ENCODE measurements at regions not wholly inside any gene's neighbourhood (a gene's known extent, or its start where the extent isn't known, plus 50 kb on each side); places are given as distances from the start of the nearest gene placed in this dataset.

GRCh38 chr16:86080131-86080875 is 181.3 kb downstream of the IRF8 start:
- POLR2A ChIA-PET = no interaction called here
- DNase-seq = no peak
- no peak overlapping the region for H3K27ac Mint-ChIP-seq
- no peaks in the 10 kb centered on the region for H3K9me3 Mint-ChIP-seq
- Histone ChIP-seq H3K4me3 (ENCODE audit: low read length) (no peak overlapping the region), H3K36me3 (ENCODE audit: insufficient read depth, low read length) (no peaks in the 10 kb centered on the region), H3K4me1 (ENCODE audit: insufficient read depth, low read length) (no peaks in the 10 kb centered on the region), H3K9me3 (ENCODE audit: low read length) (no peaks in the 10 kb centered on the region), H3K27me3 (ENCODE audit: insufficient read depth, low read length, poor library complexity, severe bottlenecking) (no peaks in the 10 kb centered on the region), H3K27ac (ENCODE audit: low read depth, low read length) (no peak overlapping the region)
- no peaks in the 10 kb centered on the region for H3K36me3 Mint-ChIP-seq
- H3K4me3 Mint-ChIP-seq = no peak overlapping the region
- H3K27me3 Mint-ChIP-seq = peaks cover 9 to 16% of the 10 kb centered on the region in 2 donors
- H3K4me1 Mint-ChIP-seq = no peaks in the 10 kb centered on the region
- CTCF ChIA-PET = no interaction called here

- Histone ChIP-seq H3K27ac (ENCODE audit: low read depth, low read length) (no peak overlapping the region), H3K27me3 (ENCODE audit: insufficient read depth, low read length, poor library complexity, severe bottlenecking) (no peaks in the 10 kb centered on the region), H3K36me3 (ENCODE audit: insufficient read depth, low read length) (no peaks in the 10 kb centered on the region), H3K9me3 (ENCODE audit: low read length) (no peaks in the 10 kb centered on the region), H3K4me3 (ENCODE audit: low read length) (no peak overlapping the region), H3K4me1 (ENCODE audit: insufficient read depth, low read length) (no peaks in the 10 kb centered on the region)
- Mint-ChIP-seq H3K36me3 (no peaks in the 10 kb centered on the region), H3K4me3 (no peak overlapping the region), H3K27ac (no peak overlapping the region), H3K9me3 (no peaks in the 10 kb centered on the region), H3K4me1 (no peaks in the 10 kb centered on the region), H3K27me3 (peaks cover 7 to 10% of the 10 kb centered on the region in 2 donors)
- no peak for DNase-seq
- ChIA-PET POLR2A (no interaction called here), CTCF (no interaction called here)
Measured at GRCh38 chr16:86080982-86081381, 182.0 kb downstream of the IRF8 start.

GRCh38 chr16:86082418-86083030 is 183.6 kb downstream of the IRF8 start:
- CTCF ChIA-PET = interaction anchor here (1.0 kb wide), 1 partner anchor 10 kb away, joined by 5 read pairs; no protein-coding TSS in a partner anchor
- Mint-ChIP-seq H3K9me3 (no peaks in the 10 kb centered on the region), H3K36me3 (no peaks in the 10 kb centered on the region), H3K27me3 (peaks cover 7% of the 10 kb centered on the region in 2 donors), H3K27ac (peak overlapping the region in 1 of 8 donors; percentile 50), H3K4me1 (no peaks in the 10 kb centered on the region), H3K4me3 (no peak overlapping the region)
- DNase-seq = no peak
- Histone ChIP-seq H3K4me3 (ENCODE audit: low read length) (no peak overlapping the region), H3K27me3 (ENCODE audit: insufficient read depth, low read length, poor library complexity, severe bottlenecking) (no peaks in the 10 kb centered on the region), H3K9me3 (ENCODE audit: low read length) (no peaks in the 10 kb centered on the region), H3K27ac (ENCODE audit: low read depth, low read length) (no peak overlapping the region), H3K36me3 (ENCODE audit: insufficient read depth, low read length) (no peaks in the 10 kb centered on the region), H3K4me1 (ENCODE audit: insufficient read depth, low read length) (no peaks in the 10 kb centered on the region)
- POLR2A ChIA-PET = no interaction called here

GRCh38 chr16:86083382-86084002 is 184.5 kb downstream of the IRF8 start:
- DNase-seq = no peak
- Histone ChIP-seq H3K27ac (ENCODE audit: low read depth, low read length) (no peak overlapping the region), H3K4me3 (ENCODE audit: low read length) (no peak overlapping the region), H3K4me1 (ENCODE audit: insufficient read depth, low read length) (no peaks in the 10 kb centered on the region), H3K36me3 (ENCODE audit: insufficient read depth, low read length) (no peaks in the 10 kb centered on the region), H3K27me3 (ENCODE audit: insufficient read depth, low read length, poor library complexity, severe bottlenecking) (no peaks in the 10 kb centered on the region), H3K9me3 (ENCODE audit: low read length) (no peaks in the 10 kb centered on the region)
- no peaks in the 10 kb centered on the region for H3K36me3 Mint-ChIP-seq
- ChIA-PET CTCF (interaction anchor here (1.0 kb wide), 1 partner anchor 11 kb away, joined by 5 read pairs; no protein-coding TSS in a partner anchor), POLR2A (no interaction called here)
- no peak overlapping the region for H3K4me3 Mint-ChIP-seq
- no peaks in the 10 kb centered on the region for H3K9me3 Mint-ChIP-seq
- H3K27ac Mint-ChIP-seq = peak overlapping the region in 1 of 8 donors; percentile 47
- peaks cover 7 to 9% of the 10 kb centered on the region in 2 donors for H3K27me3 Mint-ChIP-seq
- H3K4me1 Mint-ChIP-seq = no peaks in the 10 kb centered on the region

GRCh38 chr16:86085161-86085611 is 186.2 kb downstream of the IRF8 start:
- Mint-ChIP-seq H3K4me1 (no peaks in the 10 kb centered on the region), H3K4me3 (no peak overlapping the region), H3K27me3 (peaks cover 0 to 10% of the 10 kb centered on the region in 2 donors), H3K36me3 (no peaks in the 10 kb centered on the region), H3K9me3 (no peaks in the 10 kb centered on the region), H3K27ac (no peak overlapping the region)
- CTCF ChIA-PET = no interaction called here
- Histone ChIP-seq H3K36me3 (ENCODE audit: insufficient read depth, low read length) (no peaks in the 10 kb centered on the region), H3K27me3 (ENCODE audit: insufficient read depth, low read length, poor library complexity, severe bottlenecking) (no peaks in the 10 kb centered on the region), H3K27ac (ENCODE audit: low read depth, low read length) (no peak overlapping the region), H3K4me3 (ENCODE audit: low read length) (no peak overlapping the region), H3K9me3 (ENCODE audit: low read length) (no peaks in the 10 kb centered on the region), H3K4me1 (ENCODE audit: insufficient read depth, low read length) (no peaks in the 10 kb centered on the region)
- POLR2A ChIA-PET = no interaction called here
- no peak for DNase-seq

- CTCF ChIA-PET = no interaction called here
- H3K27ac Mint-ChIP-seq = no peak overlapping the region
Measured at GRCh38 chr16:86085795-86086194, 186.8 kb downstream of the IRF8 start.

GRCh38 chr16:86086471-86086870 is 187.5 kb downstream of the IRF8 start:
- Mint-ChIP-seq H3K27ac (no peak overlapping the region), H3K9me3 (no peaks in the 10 kb centered on the region), H3K4me3 (no peak overlapping the region), H3K4me1 (no peaks in the 10 kb centered on the region), H3K27me3 (peaks cover 6 to 14% of the 10 kb centered on the region in 2 donors), H3K36me3 (no peaks in the 10 kb centered on the region)
- H3K27ac ChIP-seq (ENCODE audit: low read depth, low read length) = no peak overlapping the region
- DNase-seq = no peak
- POLR2A ChIA-PET = no interaction called here
- no peak overlapping the region for H3K4me3 ChIP-seq (ENCODE audit: low read length)
- CTCF ChIA-PET = no interaction called here
- no peaks in the 10 kb centered on the region for H3K36me3 ChIP-seq (ENCODE audit: insufficient read depth, low read length)
- H3K27me3 ChIP-seq (ENCODE audit: insufficient read depth, low read length, poor library complexity, severe bottlenecking) = no peaks in the 10 kb centered on the region
- no peaks in the 10 kb centered on the region for H3K4me1 ChIP-seq (ENCODE audit: insufficient read depth, low read length)
- H3K9me3 ChIP-seq (ENCODE audit: low read length) = no peaks in the 10 kb centered on the region

More at GRCh38 chr16:86085795-86086194, 186.8 kb downstream of the IRF8 start:
- Mint-ChIP-seq H3K9me3 (no peaks in the 10 kb centered on the region), H3K36me3 (no peaks in the 10 kb centered on the region), H3K4me3 (no peak overlapping the region), H3K4me1 (no peaks in the 10 kb centered on the region), H3K27me3 (peaks cover 3 to 14% of the 10 kb centered on the region in 2 donors)
- H3K36me3 ChIP-seq (ENCODE audit: insufficient read depth, low read length) = no peaks in the 10 kb centered on the region
- no peaks in the 10 kb centered on the region for H3K4me1 ChIP-seq (ENCODE audit: insufficient read depth, low read length)
- H3K4me3 ChIP-seq (ENCODE audit: low read length) = no peak overlapping the region
- POLR2A ChIA-PET = no interaction called here
- no peaks in the 10 kb centered on the region for H3K9me3 ChIP-seq (ENCODE audit: low read length)
- no peak for DNase-seq
- H3K27me3 ChIP-seq (ENCODE audit: insufficient read depth, low read length, poor library complexity, severe bottlenecking) = no peaks in the 10 kb centered on the region
- no peak overlapping the region for H3K27ac ChIP-seq (ENCODE audit: low read depth, low read length)
